H1 (cell line): ENCODE measurements at regions not wholly inside any gene's neighbourhood (a gene's known extent, or its start where the extent isn't known, plus 50 kb on each side); places are given as distances from the start of the nearest gene placed in this dataset.

Source experiments
- RXRA ChIP-seq: IDR thresholded peaks from 2 replicates; pipeline ENCODE4 v1.6.1; 2011; ENCODE audit warnings: low read depth, mild to moderate bottlenecking, low read length, moderate library complexity; ENCODE audit not compliant: insufficient read depth
- SP2 ChIP-seq: IDR thresholded peaks from 2 replicates; pipeline ENCODE4 v1.6.1; 2012; ENCODE audit warnings: mild to moderate bottlenecking, low read length, inconsistent platforms
- TAF7 ChIP-seq: optimal IDR thresholded peaks from 2 replicates; pipeline ENCODE3; 2011; ENCODE audit warnings: low read depth, mild to moderate bottlenecking, inconsistent platforms, low read length, moderate library complexity, borderline replicate concordance
- TF ChIP-seq, protein P1 (sequence below): fragments of 300-600 bp; sonication (generic); IDR thresholded peaks from 2 replicates; pipeline ENCODE4 v1.7.1; 2012; ENCODE audit warnings: low read length, moderate library complexity, mild to moderate bottlenecking, inconsistent platforms; ENCODE audit not compliant: insufficient replicate concordance

DNA sequence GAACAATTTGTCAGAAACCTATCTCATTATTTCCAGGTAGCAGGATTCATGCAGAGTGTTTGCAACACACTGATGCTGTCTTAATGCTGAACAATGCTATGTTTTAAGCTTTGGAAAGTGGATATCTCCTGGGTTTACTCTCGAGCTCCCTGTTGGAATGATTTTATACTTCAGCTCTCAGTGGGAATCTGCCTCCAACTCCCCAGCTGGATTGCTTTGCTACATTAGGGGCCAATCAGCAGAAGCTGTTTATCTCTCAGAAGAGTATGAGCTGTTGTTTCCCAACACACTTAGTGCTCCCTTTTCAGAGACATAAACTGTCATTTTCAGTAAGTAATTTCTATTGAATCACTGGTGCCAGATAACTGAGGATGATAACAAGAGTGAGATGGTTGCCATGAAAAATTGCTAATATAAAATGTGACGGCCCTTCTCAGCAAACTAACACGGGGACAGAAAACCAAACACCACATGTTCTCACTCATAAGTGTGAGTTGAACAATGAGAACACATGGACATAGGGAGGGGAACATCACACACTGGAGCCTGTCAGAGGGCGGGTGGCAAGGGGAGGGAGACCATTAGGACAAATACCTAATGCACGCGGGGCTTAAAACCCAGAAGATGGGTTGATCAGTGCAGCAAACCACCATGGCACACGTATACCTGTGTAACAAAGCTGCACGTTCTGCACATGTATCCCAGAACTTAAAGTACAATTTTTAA lies 265.9 kb upstream of the RUNX1 start (continued):
- TF ChIP-seq, protein P1, sequence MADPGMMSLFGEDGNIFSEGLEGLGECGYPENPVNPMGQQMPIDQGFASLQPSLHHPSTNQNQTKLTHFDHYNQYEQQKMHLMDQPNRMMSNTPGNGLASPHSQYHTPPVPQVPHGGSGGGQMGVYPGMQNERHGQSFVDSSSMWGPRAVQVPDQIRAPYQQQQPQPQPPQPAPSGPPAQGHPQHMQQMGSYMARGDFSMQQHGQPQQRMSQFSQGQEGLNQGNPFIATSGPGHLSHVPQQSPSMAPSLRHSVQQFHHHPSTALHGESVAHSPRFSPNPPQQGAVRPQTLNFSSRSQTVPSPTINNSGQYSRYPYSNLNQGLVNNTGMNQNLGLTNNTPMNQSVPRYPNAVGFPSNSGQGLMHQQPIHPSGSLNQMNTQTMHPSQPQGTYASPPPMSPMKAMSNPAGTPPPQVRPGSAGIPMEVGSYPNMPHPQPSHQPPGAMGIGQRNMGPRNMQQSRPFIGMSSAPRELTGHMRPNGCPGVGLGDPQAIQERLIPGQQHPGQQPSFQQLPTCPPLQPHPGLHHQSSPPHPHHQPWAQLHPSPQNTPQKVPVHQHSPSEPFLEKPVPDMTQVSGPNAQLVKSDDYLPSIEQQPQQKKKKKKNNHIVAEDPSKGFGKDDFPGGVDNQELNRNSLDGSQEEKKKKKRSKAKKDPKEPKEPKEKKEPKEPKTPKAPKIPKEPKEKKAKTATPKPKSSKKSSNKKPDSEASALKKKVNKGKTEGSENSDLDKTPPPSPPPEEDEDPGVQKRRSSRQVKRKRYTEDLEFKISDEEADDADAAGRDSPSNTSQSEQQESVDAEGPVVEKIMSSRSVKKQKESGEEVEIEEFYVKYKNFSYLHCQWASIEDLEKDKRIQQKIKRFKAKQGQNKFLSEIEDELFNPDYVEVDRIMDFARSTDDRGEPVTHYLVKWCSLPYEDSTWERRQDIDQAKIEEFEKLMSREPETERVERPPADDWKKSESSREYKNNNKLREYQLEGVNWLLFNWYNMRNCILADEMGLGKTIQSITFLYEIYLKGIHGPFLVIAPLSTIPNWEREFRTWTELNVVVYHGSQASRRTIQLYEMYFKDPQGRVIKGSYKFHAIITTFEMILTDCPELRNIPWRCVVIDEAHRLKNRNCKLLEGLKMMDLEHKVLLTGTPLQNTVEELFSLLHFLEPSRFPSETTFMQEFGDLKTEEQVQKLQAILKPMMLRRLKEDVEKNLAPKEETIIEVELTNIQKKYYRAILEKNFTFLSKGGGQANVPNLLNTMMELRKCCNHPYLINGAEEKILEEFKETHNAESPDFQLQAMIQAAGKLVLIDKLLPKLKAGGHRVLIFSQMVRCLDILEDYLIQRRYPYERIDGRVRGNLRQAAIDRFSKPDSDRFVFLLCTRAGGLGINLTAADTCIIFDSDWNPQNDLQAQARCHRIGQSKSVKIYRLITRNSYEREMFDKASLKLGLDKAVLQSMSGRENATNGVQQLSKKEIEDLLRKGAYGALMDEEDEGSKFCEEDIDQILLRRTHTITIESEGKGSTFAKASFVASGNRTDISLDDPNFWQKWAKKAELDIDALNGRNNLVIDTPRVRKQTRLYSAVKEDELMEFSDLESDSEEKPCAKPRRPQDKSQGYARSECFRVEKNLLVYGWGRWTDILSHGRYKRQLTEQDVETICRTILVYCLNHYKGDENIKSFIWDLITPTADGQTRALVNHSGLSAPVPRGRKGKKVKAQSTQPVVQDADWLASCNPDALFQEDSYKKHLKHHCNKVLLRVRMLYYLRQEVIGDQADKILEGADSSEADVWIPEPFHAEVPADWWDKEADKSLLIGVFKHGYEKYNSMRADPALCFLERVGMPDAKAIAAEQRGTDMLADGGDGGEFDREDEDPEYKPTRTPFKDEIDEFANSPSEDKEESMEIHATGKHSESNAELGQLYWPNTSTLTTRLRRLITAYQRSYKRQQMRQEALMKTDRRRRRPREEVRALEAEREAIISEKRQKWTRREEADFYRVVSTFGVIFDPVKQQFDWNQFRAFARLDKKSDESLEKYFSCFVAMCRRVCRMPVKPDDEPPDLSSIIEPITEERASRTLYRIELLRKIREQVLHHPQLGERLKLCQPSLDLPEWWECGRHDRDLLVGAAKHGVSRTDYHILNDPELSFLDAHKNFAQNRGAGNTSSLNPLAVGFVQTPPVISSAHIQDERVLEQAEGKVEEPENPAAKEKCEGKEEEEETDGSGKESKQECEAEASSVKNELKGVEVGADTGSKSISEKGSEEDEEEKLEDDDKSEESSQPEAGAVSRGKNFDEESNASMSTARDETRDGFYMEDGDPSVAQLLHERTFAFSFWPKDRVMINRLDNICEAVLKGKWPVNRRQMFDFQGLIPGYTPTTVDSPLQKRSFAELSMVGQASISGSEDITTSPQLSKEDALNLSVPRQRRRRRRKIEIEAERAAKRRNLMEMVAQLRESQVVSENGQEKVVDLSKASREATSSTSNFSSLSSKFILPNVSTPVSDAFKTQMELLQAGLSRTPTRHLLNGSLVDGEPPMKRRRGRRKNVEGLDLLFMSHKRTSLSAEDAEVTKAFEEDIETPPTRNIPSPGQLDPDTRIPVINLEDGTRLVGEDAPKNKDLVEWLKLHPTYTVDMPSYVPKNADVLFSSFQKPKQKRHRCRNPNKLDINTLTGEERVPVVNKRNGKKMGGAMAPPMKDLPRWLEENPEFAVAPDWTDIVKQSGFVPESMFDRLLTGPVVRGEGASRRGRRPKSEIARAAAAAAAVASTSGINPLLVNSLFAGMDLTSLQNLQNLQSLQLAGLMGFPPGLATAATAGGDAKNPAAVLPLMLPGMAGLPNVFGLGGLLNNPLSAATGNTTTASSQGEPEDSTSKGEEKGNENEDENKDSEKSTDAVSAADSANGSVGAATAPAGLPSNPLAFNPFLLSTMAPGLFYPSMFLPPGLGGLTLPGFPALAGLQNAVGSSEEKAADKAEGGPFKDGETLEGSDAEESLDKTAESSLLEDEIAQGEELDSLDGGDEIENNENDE: no peak
- TF ChIP-seq SP2 (no peak), RXRA (no peak), TAF7 (no peak)
